Memory B cell (primary cell): ENCODE measurements at regions not wholly inside any gene's neighbourhood (a gene's known extent, or its start where the extent isn't known, plus 50 kb on each side); places are given as distances from the start of the nearest gene placed in this dataset.
A peak's percentile ranks its signal among the peaks of the same experiment; 100 is the strongest.
"Not testable (repeated sequence)": the region's sequence is repeated elsewhere in the genome, so short reads cannot be mapped to it uniquely, and the experiment has no call there.

ENCODE experiments used
- ATAC-seq: fragments of 150-1000 bp; cut with Tn5 transposase; 2 replicates; pipeline ENCODE4 v1.10.0; 2021; ENCODE audit warnings: low read depth, mild to moderate bottlenecking, moderate library complexity
- DNase-seq, 2 donors: peaks; one replicate each; pipeline ENCODE4 v3.0.0; 2022; ENCODE audit warnings: low spot score in 2 of 2
- H3K27ac Mint-ChIP-seq: one replicate; pipeline ENCODE4 v1.8.0; 2022; ENCODE audit warnings: mild to moderate bottlenecking, moderate library complexity, mixed read lengths
- H3K27me3 Mint-ChIP-seq: one replicate; pipeline ENCODE4 v1.8.0; 2022; ENCODE audit warnings: mixed read lengths
- H3K36me3 Mint-ChIP-seq: one replicate; pipeline ENCODE4 v1.8.0; 2022; ENCODE audit warnings: mild to moderate bottlenecking, mixed read lengths
- H3K4me1 Mint-ChIP-seq: one replicate; pipeline ENCODE4 v1.8.0; 2022; ENCODE audit warnings: mixed read lengths
- H3K4me3 Mint-ChIP-seq: one replicate; pipeline ENCODE4 v1.8.0; 2022; ENCODE audit warnings: mild to moderate bottlenecking, moderate library complexity, mixed read lengths
- H3K9me3 Mint-ChIP-seq: one replicate; pipeline ENCODE4 v1.8.0; 2022; ENCODE audit warnings: mixed read lengths

GRCh38 chr20:29496767-29497166 lies 1760.7 kb upstream of the DEFB115 start:
- DNase-seq, H3K4me1 Mint-ChIP-seq, H3K36me3 Mint-ChIP-seq, H3K9me3 Mint-ChIP-seq, H3K27ac Mint-ChIP-seq, H3K27me3 Mint-ChIP-seq, ATAC-seq: not testable (repeated sequence)
- H3K4me3 Mint-ChIP-seq, result peak overlapping the region; percentile 78

GRCh38 chr20:29497261-29497671 lies 1760.2 kb upstream of the DEFB115 start:
- DNase-seq, result no peak
- Mint-ChIP-seq H3K27ac (no peak overlapping the region), H3K36me3 (no peaks in the 10 kb centered on the region), H3K4me1 (no peaks in the 10 kb centered on the region), H3K27me3 (no peaks in the 10 kb centered on the region), H3K9me3 (peaks cover 4% of the 10 kb centered on the region), H3K4me3 (peak overlapping the region; percentile 78)
- no peak for ATAC-seq

- not testable (repeated sequence) for H3K9me3 Mint-ChIP-seq, H3K4me3 Mint-ChIP-seq, H3K27me3 Mint-ChIP-seq, H3K4me1 Mint-ChIP-seq, H3K27ac Mint-ChIP-seq, DNase-seq, ATAC-seq, H3K36me3 Mint-ChIP-seq
Measured at GRCh38 chr20:29497684-29498083, 1759.8 kb upstream of the DEFB115 start.

GRCh38 chr20:29500738-29501137 lies 1756.7 kb upstream of the DEFB115 start:
- not testable (repeated sequence) for H3K4me1 Mint-ChIP-seq, H3K9me3 Mint-ChIP-seq, DNase-seq, ATAC-seq, H3K36me3 Mint-ChIP-seq, H3K4me3 Mint-ChIP-seq, H3K27me3 Mint-ChIP-seq, H3K27ac Mint-ChIP-seq

GRCh38 chr20:29514634-29515033 lies 1742.8 kb upstream of the DEFB115 start:
- H3K9me3 Mint-ChIP-seq, H3K27me3 Mint-ChIP-seq, H3K36me3 Mint-ChIP-seq, ATAC-seq, H3K27ac Mint-ChIP-seq, DNase-seq, H3K4me1 Mint-ChIP-seq, H3K4me3 Mint-ChIP-seq: not testable (repeated sequence)

GRCh38 chr20:29516847-29517246 lies 1740.6 kb upstream of the DEFB115 start:
- H3K27me3 Mint-ChIP-seq, H3K9me3 Mint-ChIP-seq, DNase-seq, H3K27ac Mint-ChIP-seq, H3K4me1 Mint-ChIP-seq, H3K4me3 Mint-ChIP-seq, H3K36me3 Mint-ChIP-seq, ATAC-seq: not testable (repeated sequence)

- not testable (repeated sequence) for H3K4me3 Mint-ChIP-seq, H3K27ac Mint-ChIP-seq, H3K36me3 Mint-ChIP-seq, DNase-seq, H3K9me3 Mint-ChIP-seq, ATAC-seq, H3K4me1 Mint-ChIP-seq, H3K27me3 Mint-ChIP-seq
Measured at GRCh38 chr20:29519610-29520241, 1737.7 kb upstream of the DEFB115 start.

GRCh38 chr20:29533566-29534177 lies 1723.8 kb upstream of the DEFB115 start:
- not testable (repeated sequence) for H3K27me3 Mint-ChIP-seq, H3K27ac Mint-ChIP-seq, H3K9me3 Mint-ChIP-seq, H3K4me1 Mint-ChIP-seq, ATAC-seq, H3K4me3 Mint-ChIP-seq, DNase-seq, H3K36me3 Mint-ChIP-seq

GRCh38 chr20:29566901-29567635 lies 1690.4 kb upstream of the DEFB115 start:
- H3K4me1 Mint-ChIP-seq, H3K36me3 Mint-ChIP-seq, H3K27ac Mint-ChIP-seq, H3K9me3 Mint-ChIP-seq, H3K4me3 Mint-ChIP-seq, ATAC-seq, H3K27me3 Mint-ChIP-seq, DNase-seq: not testable (repeated sequence)

GRCh38 chr20:29567671-29568070 lies 1689.8 kb upstream of the DEFB115 start:
- H3K4me1 Mint-ChIP-seq, ATAC-seq, DNase-seq, H3K4me3 Mint-ChIP-seq, H3K9me3 Mint-ChIP-seq, H3K36me3 Mint-ChIP-seq, H3K27ac Mint-ChIP-seq, H3K27me3 Mint-ChIP-seq: not testable (repeated sequence)

GRCh38 chr20:29570126-29570525 lies 1687.3 kb upstream of the DEFB115 start:
- H3K4me3 Mint-ChIP-seq, H3K27ac Mint-ChIP-seq, H3K4me1 Mint-ChIP-seq, H3K36me3 Mint-ChIP-seq, H3K9me3 Mint-ChIP-seq, H3K27me3 Mint-ChIP-seq, DNase-seq, ATAC-seq: not testable (repeated sequence)

GRCh38 chr20:29589530-29589929 lies 1667.9 kb upstream of the DEFB115 start:
- not testable (repeated sequence) for H3K36me3 Mint-ChIP-seq, H3K4me1 Mint-ChIP-seq, H3K27ac Mint-ChIP-seq, H3K9me3 Mint-ChIP-seq, DNase-seq, ATAC-seq, H3K27me3 Mint-ChIP-seq, H3K4me3 Mint-ChIP-seq

- not testable (repeated sequence) for ATAC-seq, H3K9me3 Mint-ChIP-seq, H3K4me1 Mint-ChIP-seq
Measured at GRCh38 chr20:29604163-29604562, 1653.3 kb upstream of the DEFB115 start.

GRCh38 chr20:29606171-29606570 lies 1651.3 kb upstream of the DEFB115 start:
- not testable (repeated sequence) for H3K27ac Mint-ChIP-seq, H3K4me1 Mint-ChIP-seq, H3K27me3 Mint-ChIP-seq, DNase-seq, H3K36me3 Mint-ChIP-seq, H3K4me3 Mint-ChIP-seq, ATAC-seq, H3K9me3 Mint-ChIP-seq

More at GRCh38 chr20:29604163-29604562, 1653.3 kb upstream of the DEFB115 start:
- H3K27me3 Mint-ChIP-seq, H3K36me3 Mint-ChIP-seq, H3K27ac Mint-ChIP-seq, DNase-seq, H3K4me3 Mint-ChIP-seq: not testable (repeated sequence)
